Natural killer cell (primary cell): ENCODE measurements at regions not wholly inside any gene's neighbourhood (a gene's known extent, or its start where the extent isn't known, plus 50 kb on each side); places are given as distances from the start of the nearest gene placed in this dataset.

Experiments
- ATAC-seq, 3 donors: fragments of 150-1000 bp in 2 of 3; fragments of 200-7000 bp in 1 of 3; cut with Tn5 transposase; 1 replicate in 1 of 3; 2 replicates in 2 of 3; pipeline ENCODE4 v1.10.0; 2021; ENCODE audit warnings: mild to moderate bottlenecking in 2 of 3, moderate library complexity in 2 of 3
- DNase-seq, 2 donors: peaks; one replicate each; pipeline versions ENCODE4 v3.0.0 to v3.0.0-alpha.2; 2013 to 2021; ENCODE audit warnings: mixed read lengths in 1 of 2
- H3K27ac ChIP-seq: one replicate; pipeline ENCODE4 v1.5.1; 2013; ENCODE audit warnings: mild to moderate bottlenecking, low read length
- H3K27me3 ChIP-seq: one replicate; pipeline ENCODE4 v1.6.1; 2013; ENCODE audit warnings: low read length; ENCODE audit not compliant: control insufficient read depth, insufficient read depth
- H3K36me3 ChIP-seq: one replicate; pipeline ENCODE4 v1.6.1; 2013; ENCODE audit warnings: low read length; ENCODE audit not compliant: control insufficient read depth, insufficient read depth
- H3K4me1 ChIP-seq: one replicate; pipeline ENCODE4 v1.6.1; 2013; ENCODE audit warnings: low read length; ENCODE audit not compliant: control insufficient read depth, insufficient read depth
- H3K4me3 ChIP-seq: one replicate; pipeline ENCODE4 v1.5.1; 2013; ENCODE audit warnings: low read length
- H3K9me3 ChIP-seq: one replicate; pipeline ENCODE4 v1.6.1; 2013; ENCODE audit warnings: low read length; ENCODE audit not compliant: control insufficient read depth, insufficient read depth
- H3K27ac Mint-ChIP-seq, 2 donors: one replicate each; pipeline ENCODE4 v1.8.0; 2022; ENCODE audit warnings: mild to moderate bottlenecking in 2 of 2, mixed read lengths in 2 of 2, moderate library complexity in 1 of 2
- H3K27me3 Mint-ChIP-seq, 2 donors: one replicate each; pipeline ENCODE4 v1.8.0; 2022; ENCODE audit warnings: low read depth in 2 of 2, mixed read lengths in 2 of 2
- H3K36me3 Mint-ChIP-seq: one replicate; pipeline ENCODE4 v1.8.0; 2022; ENCODE audit warnings: mixed read lengths
- H3K4me1 Mint-ChIP-seq, 2 donors: one replicate each; pipeline ENCODE4 v1.8.0; 2022; ENCODE audit warnings: mixed read lengths in 2 of 2
- H3K4me3 Mint-ChIP-seq: one replicate; pipeline ENCODE4 v1.8.0; 2022; ENCODE audit warnings: mild to moderate bottlenecking, moderate library complexity, mixed read lengths
- H3K9me3 Mint-ChIP-seq, 2 donors: one replicate each; pipeline ENCODE4 v1.8.0; 2022; ENCODE audit warnings: mixed read lengths in 2 of 2
- CTCF ChIP-seq: fragments of 200-600 bp; IDR thresholded peaks from one replicate; pipeline ENCODE4 v1.8.0; 2022; ENCODE audit warnings: antibody characterized with exemption
- WGBS: methylation state at CpG from one replicate; pipeline ENCODE4 v1.1.7; 2013; ENCODE audit warnings: missing lambda C conversion rate; ENCODE audit not compliant: insufficient coverage; 5-methylcytosine and 5-hydroxymethylcytosine counted together
- intact Hi-C: fragments of 100-400 bp; cut with micrococcal nuclease; formaldehyde crosslinking; loops from one replicate; pipeline ENCODE4 v1.14.2; 2022

- peaks cover 22% of the 10 kb centered on the region for H3K9me3 ChIP-seq
- H3K4me1 ChIP-seq: no peaks in the 10 kb centered on the region
- H3K27ac Mint-ChIP-seq: no peak overlapping the region
- H3K9me3 Mint-ChIP-seq: peaks cover 8 to 19% of the 10 kb centered on the region in 2 donors
- no peaks in the 10 kb centered on the region for H3K36me3 Mint-ChIP-seq
- no peak overlapping the region for H3K4me3 ChIP-seq
- H3K36me3 ChIP-seq: no peaks in the 10 kb centered on the region
- H3K4me1 Mint-ChIP-seq: no peaks in the 10 kb centered on the region
- no peak for TF ChIP-seq CTCF
- H3K27me3 Mint-ChIP-seq: no peaks in the 10 kb centered on the region
- DNase-seq (no peak), ATAC-seq (no peak)
- no peaks in the 10 kb centered on the region for H3K27me3 ChIP-seq
- H3K27ac ChIP-seq: no peak overlapping the region
- intact Hi-C loops: no loop called here
- H3K4me3 Mint-ChIP-seq: no peak overlapping the region
These were observed 355.3 kb upstream of the NRXN1 start for GRCh38 chr2:51387235-51387634.

GRCh38 chr2:51379997-51380396, 348.1 kb upstream of the NRXN1 start:
- Mint-ChIP-seq H3K9me3 (peaks cover 3 to 9% of the 10 kb centered on the region in 2 donors), H3K36me3 (no peaks in the 10 kb centered on the region), H3K27ac (no peak overlapping the region), H3K4me1 (no peaks in the 10 kb centered on the region), H3K27me3 (no peaks in the 10 kb centered on the region), H3K4me3 (no peak overlapping the region)
- ATAC-seq (no peak), DNase-seq (no peak)
- intact Hi-C loops: no loop called here
- no peak overlapping the region for H3K4me3 ChIP-seq
- H3K27ac ChIP-seq: no peak overlapping the region
- no peaks in the 10 kb centered on the region for H3K4me1 ChIP-seq
- H3K36me3 ChIP-seq: no peaks in the 10 kb centered on the region
- H3K9me3 ChIP-seq: peaks cover 3% of the 10 kb centered on the region
- H3K27me3 ChIP-seq: no peaks in the 10 kb centered on the region
- TF ChIP-seq CTCF: no peak

- intact Hi-C loops: no loop called here
- H3K4me1 ChIP-seq: no peaks in the 10 kb centered on the region
- H3K4me3 ChIP-seq: no peak overlapping the region
- H3K4me3 Mint-ChIP-seq: no peak overlapping the region
- no peak overlapping the region for H3K27ac ChIP-seq
- no peak overlapping the region for H3K27ac Mint-ChIP-seq
- no peaks in the 10 kb centered on the region for H3K27me3 ChIP-seq
- H3K9me3 ChIP-seq: no peaks in the 10 kb centered on the region
- 90% methylated on average over 4 of the region's 4 CpGs for WGBS
- H3K9me3 Mint-ChIP-seq: peaks cover 12 to 15% of the 10 kb centered on the region in 2 donors
- no peaks in the 10 kb centered on the region for H3K36me3 Mint-ChIP-seq
- ATAC-seq: no peak
- no peaks in the 10 kb centered on the region for H3K27me3 Mint-ChIP-seq
- no peaks in the 10 kb centered on the region for H3K4me1 Mint-ChIP-seq
- H3K36me3 ChIP-seq: no peaks in the 10 kb centered on the region
- no peak for DNase-seq
- TF ChIP-seq CTCF: no peak
These were observed 336.3 kb upstream of the NRXN1 start for GRCh38 chr2:51368250-51368649.

GRCh38 chr2:51350100-51350499, 318.2 kb upstream of the NRXN1 start:
- H3K4me1 ChIP-seq: no peaks in the 10 kb centered on the region
- H3K27ac ChIP-seq: no peak overlapping the region
- peaks cover 4% of the 10 kb centered on the region for H3K9me3 ChIP-seq
- H3K27me3 ChIP-seq: no peaks in the 10 kb centered on the region
- Mint-ChIP-seq H3K36me3 (no peaks in the 10 kb centered on the region), H3K9me3 (peaks cover 9 to 23% of the 10 kb centered on the region in 2 donors), H3K27ac (no peak overlapping the region), H3K4me3 (no peak overlapping the region), H3K27me3 (no peaks in the 10 kb centered on the region), H3K4me1 (no peaks in the 10 kb centered on the region)
- intact Hi-C loops: no loop called here
- no peak for TF ChIP-seq CTCF
- WGBS: no CpG with 5 or more reads among the region's 1 CpG
- ATAC-seq: no peak
- H3K4me3 ChIP-seq: no peak overlapping the region
- no peak for DNase-seq
- H3K36me3 ChIP-seq: no peaks in the 10 kb centered on the region
